DOHH2 (cell line): ENCODE measurements at regions not wholly inside any gene's neighbourhood (a gene's known extent, or its start where the extent isn't known, plus 50 kb on each side); places are given as distances from the start of the nearest gene placed in this dataset.
A peak's percentile ranks its signal among the peaks of the same experiment; 100 is the strongest.

Source experiments
- H3F3A ChIP-seq: fragments of 200-600 bp; sonication (generic), shearing (Covaris generic); 2 replicates; pipeline ENCODE4 v1.6.0; 2016; ENCODE audit warnings: antibody characterized with exemption, mild to moderate bottlenecking; ENCODE audit not compliant: control insufficient read depth, insufficient read depth
- H3K27ac ChIP-seq: fragments of 200-600 bp; sonication (generic); 2 replicates; pipeline ENCODE4 v1.5.1; 2014; ENCODE audit warnings: low read depth, mild to moderate bottlenecking, low read length, moderate library complexity
- H3K27me3 ChIP-seq: fragments of 200-600 bp; sonication (generic); 2 replicates; pipeline ENCODE4 v1.6.1; 2014; ENCODE audit warnings: mild to moderate bottlenecking, low read length, mixed read lengths; ENCODE audit not compliant: control insufficient read depth
- H3K36me3 ChIP-seq: fragments of 200-600 bp; sonication (generic); 2 replicates; pipeline ENCODE4 v1.6.1; 2014; ENCODE audit warnings: mild to moderate bottlenecking, low read length, moderate library complexity, mixed read lengths; ENCODE audit not compliant: control insufficient read depth
- H3K4me1 ChIP-seq: fragments of 200-600 bp; sonication (generic); 2 replicates; pipeline ENCODE4 v1.6.1; 2014; ENCODE audit warnings: mild to moderate bottlenecking, low read length, mixed read lengths; ENCODE audit not compliant: control insufficient read depth
- H3K4me2 ChIP-seq: fragments of 200-600 bp; sonication (generic); 2 replicates; pipeline ENCODE4 v1.6.0; 2014; ENCODE audit warnings: mild to moderate bottlenecking, low read length, moderate library complexity
- H3K4me3 ChIP-seq: fragments of 200-600 bp; sonication (generic); 2 replicates; pipeline ENCODE4 v1.5.1; 2014; ENCODE audit warnings: mild to moderate bottlenecking, low read length, mixed read lengths
- H3K79me2 ChIP-seq: fragments of 200-600 bp; sonication (generic); 2 replicates; pipeline ENCODE4 v1.6.1; 2014; ENCODE audit warnings: mild to moderate bottlenecking, low read length, mixed read lengths; ENCODE audit not compliant: control insufficient read depth
- H3K9me2 ChIP-seq: fragments of 200-600 bp; sonication (generic); replicated peaks from 2 replicates; pipeline ENCODE4 v1.6.1; 2014; ENCODE audit warnings: mild to moderate bottlenecking, low read length, mixed read lengths; ENCODE audit not compliant: control insufficient read depth
- H3K9me3 ChIP-seq: fragments of 200-600 bp; sonication (generic); 2 replicates; pipeline ENCODE4 v1.6.1; 2014; ENCODE audit warnings: antibody characterized with exemption, low read length, mixed read lengths; ENCODE audit not compliant: control insufficient read depth, insufficient read depth
- H4K20me1 ChIP-seq: fragments of 200-600 bp; sonication (generic); 2 replicates; pipeline ENCODE4 v1.6.0; 2014; ENCODE audit warnings: low read depth, mild to moderate bottlenecking, antibody characterized with exemption, low read length, moderate library complexity; ENCODE audit not compliant: control insufficient read depth, insufficient read depth
- CTCF ChIP-seq: fragments of 200-600 bp; sonication (generic); IDR thresholded peaks from one replicate; pipeline ENCODE4 v1.5.1; 2014; ENCODE audit warnings: antibody characterized with exemption, mild to moderate bottlenecking, low read depth, low read length; ENCODE audit not compliant: poor library complexity, severe bottlenecking
- EZH2phosphoT487 ChIP-seq: fragments of 200-600 bp; sonication (generic); IDR thresholded peaks from 2 replicates; pipeline ENCODE4 v1.6.1; 2017; ENCODE audit warnings: borderline replicate concordance, mild to moderate bottlenecking, antibody characterized with exemption, low read length, moderate library complexity, mixed read lengths

- Histone ChIP-seq H3K79me2 (no peaks in the 10 kb centered on the region), H4K20me1 (no peaks in the 10 kb centered on the region), H3K4me3 (no peak overlapping the region), H3K27ac (no peak overlapping the region), H3K9me3 (no peaks in the 10 kb centered on the region), H3K4me2 (no peak overlapping the region), H3K27me3 (no peaks in the 10 kb centered on the region), H3F3A (no peaks in the 10 kb centered on the region), H3K9me2 (no peaks in the 10 kb centered on the region), H3K4me1 (no peaks in the 10 kb centered on the region), H3K36me3 (no peaks in the 10 kb centered on the region)
- TF ChIP-seq EZH2phosphoT487 (no peak), CTCF (peak; percentile 90)
Observed at GRCh38 chr17:34420254-34420766, 57.3 kb upstream of the CCL1 start.

GRCh38 chr17:34416116-34416515, 53.1 kb upstream of the CCL1 start:
- H3K4me2 ChIP-seq, result no peak overlapping the region
- no peaks in the 10 kb centered on the region for H3K79me2 ChIP-seq
- no peak overlapping the region for H3K27ac ChIP-seq
- H4K20me1 ChIP-seq, result no peaks in the 10 kb centered on the region
- H3K4me1 ChIP-seq, result no peaks in the 10 kb centered on the region
- H3K4me3 ChIP-seq, result no peak overlapping the region
- no peak for TF ChIP-seq EZH2phosphoT487
- no peak for TF ChIP-seq CTCF
- no peaks in the 10 kb centered on the region for H3K9me3 ChIP-seq
- no peaks in the 10 kb centered on the region for H3F3A ChIP-seq
- no peaks in the 10 kb centered on the region for H3K9me2 ChIP-seq
- no peaks in the 10 kb centered on the region for H3K36me3 ChIP-seq
- H3K27me3 ChIP-seq, result peaks cover 7% of the 10 kb centered on the region

GRCh38 chr17:34414339-34414738, 51.3 kb upstream of the CCL1 start:
- H3K4me2 ChIP-seq, result no peak overlapping the region
- peaks cover 7% of the 10 kb centered on the region for H3K27me3 ChIP-seq
- no peaks in the 10 kb centered on the region for H3K9me3 ChIP-seq
- H3K79me2 ChIP-seq, result no peaks in the 10 kb centered on the region
- no peaks in the 10 kb centered on the region for H3K9me2 ChIP-seq
- no peaks in the 10 kb centered on the region for H3K4me1 ChIP-seq
- H3K4me3 ChIP-seq, result no peak overlapping the region
- H4K20me1 ChIP-seq, result no peaks in the 10 kb centered on the region
- TF ChIP-seq EZH2phosphoT487 (no peak), CTCF (no peak)
- H3K27ac ChIP-seq, result no peak overlapping the region
- H3F3A ChIP-seq, result no peaks in the 10 kb centered on the region
- H3K36me3 ChIP-seq, result no peaks in the 10 kb centered on the region
